DOHH2 (cell line): ENCODE measurements at regions not wholly inside any gene's neighbourhood (a gene's known extent, or its start where the extent isn't known, plus 50 kb on each side); places are given as distances from the start of the nearest gene placed in this dataset.

Experiments
- H3F3A ChIP-seq: fragments of 200-600 bp; sonication (generic), shearing (Covaris generic); 2 replicates; pipeline ENCODE4 v1.6.0; 2016; ENCODE audit warnings: antibody characterized with exemption, mild to moderate bottlenecking; ENCODE audit not compliant: control insufficient read depth, insufficient read depth
- H3K27ac ChIP-seq: fragments of 200-600 bp; sonication (generic); 2 replicates; pipeline ENCODE4 v1.5.1; 2014; ENCODE audit warnings: low read depth, mild to moderate bottlenecking, low read length, moderate library complexity
- H3K27me3 ChIP-seq: fragments of 200-600 bp; sonication (generic); 2 replicates; pipeline ENCODE4 v1.6.1; 2014; ENCODE audit warnings: mild to moderate bottlenecking, low read length, mixed read lengths; ENCODE audit not compliant: control insufficient read depth
- H3K36me3 ChIP-seq: fragments of 200-600 bp; sonication (generic); 2 replicates; pipeline ENCODE4 v1.6.1; 2014; ENCODE audit warnings: mild to moderate bottlenecking, low read length, moderate library complexity, mixed read lengths; ENCODE audit not compliant: control insufficient read depth
- H3K4me1 ChIP-seq: fragments of 200-600 bp; sonication (generic); 2 replicates; pipeline ENCODE4 v1.6.1; 2014; ENCODE audit warnings: mild to moderate bottlenecking, low read length, mixed read lengths; ENCODE audit not compliant: control insufficient read depth
- H3K4me2 ChIP-seq: fragments of 200-600 bp; sonication (generic); 2 replicates; pipeline ENCODE4 v1.6.0; 2014; ENCODE audit warnings: mild to moderate bottlenecking, low read length, moderate library complexity
- H3K4me3 ChIP-seq: fragments of 200-600 bp; sonication (generic); 2 replicates; pipeline ENCODE4 v1.5.1; 2014; ENCODE audit warnings: mild to moderate bottlenecking, low read length, mixed read lengths
- H3K79me2 ChIP-seq: fragments of 200-600 bp; sonication (generic); 2 replicates; pipeline ENCODE4 v1.6.1; 2014; ENCODE audit warnings: mild to moderate bottlenecking, low read length, mixed read lengths; ENCODE audit not compliant: control insufficient read depth
- H3K9me2 ChIP-seq: fragments of 200-600 bp; sonication (generic); replicated peaks from 2 replicates; pipeline ENCODE4 v1.6.1; 2014; ENCODE audit warnings: mild to moderate bottlenecking, low read length, mixed read lengths; ENCODE audit not compliant: control insufficient read depth
- H3K9me3 ChIP-seq: fragments of 200-600 bp; sonication (generic); 2 replicates; pipeline ENCODE4 v1.6.1; 2014; ENCODE audit warnings: antibody characterized with exemption, low read length, mixed read lengths; ENCODE audit not compliant: control insufficient read depth, insufficient read depth
- H4K20me1 ChIP-seq: fragments of 200-600 bp; sonication (generic); 2 replicates; pipeline ENCODE4 v1.6.0; 2014; ENCODE audit warnings: low read depth, mild to moderate bottlenecking, antibody characterized with exemption, low read length, moderate library complexity; ENCODE audit not compliant: control insufficient read depth, insufficient read depth
- CTCF ChIP-seq: fragments of 200-600 bp; sonication (generic); IDR thresholded peaks from one replicate; pipeline ENCODE4 v1.5.1; 2014; ENCODE audit warnings: antibody characterized with exemption, mild to moderate bottlenecking, low read depth, low read length; ENCODE audit not compliant: poor library complexity, severe bottlenecking
- EZH2phosphoT487 ChIP-seq: fragments of 200-600 bp; sonication (generic); IDR thresholded peaks from 2 replicates; pipeline ENCODE4 v1.6.1; 2017; ENCODE audit warnings: borderline replicate concordance, mild to moderate bottlenecking, antibody characterized with exemption, low read length, moderate library complexity, mixed read lengths

DNA sequence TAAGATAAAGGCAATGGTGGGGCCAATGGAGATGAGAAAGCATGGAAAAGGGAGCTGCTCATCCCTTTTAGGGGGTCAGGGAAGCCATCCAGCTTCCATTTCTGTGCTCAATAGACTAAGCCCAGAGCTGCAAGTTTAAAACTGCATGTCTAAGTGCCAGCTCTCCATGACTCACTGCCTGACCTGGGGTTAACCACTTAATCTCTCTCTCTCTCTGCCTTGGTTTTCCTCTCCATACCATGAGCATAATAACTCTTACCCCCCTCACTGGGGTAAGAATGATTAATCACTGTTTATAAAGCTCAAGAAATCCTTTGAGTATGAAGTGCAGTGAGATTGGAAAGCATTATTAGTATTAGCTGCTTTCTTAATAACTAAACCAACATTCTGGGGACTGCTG, 1382.4 kb upstream of the WWC1 start:
- no peaks in the 10 kb centered on the region for H3K4me1 ChIP-seq
- TF ChIP-seq EZH2phosphoT487 (no peak), CTCF (no peak)

GRCh38 chr5:166909926-166910325, 1381.5 kb upstream of the WWC1 start:
- Histone ChIP-seq H3K27ac (no peak overlapping the region), H3K36me3 (no peaks in the 10 kb centered on the region), H3K27me3 (no peaks in the 10 kb centered on the region), H3K4me1 (no peaks in the 10 kb centered on the region), H3K9me3 (no peaks in the 10 kb centered on the region), H3K9me2 (no peaks in the 10 kb centered on the region), H3F3A (no peaks in the 10 kb centered on the region), H3K79me2 (no peaks in the 10 kb centered on the region), H3K4me2 (no peak overlapping the region), H4K20me1 (no peaks in the 10 kb centered on the region), H3K4me3 (no peak overlapping the region)
- no peak for TF ChIP-seq CTCF
- no peak for TF ChIP-seq EZH2phosphoT487

More for the DNA sequence above, 1382.4 kb upstream of the WWC1 start:
- no peaks in the 10 kb centered on the region for H3K36me3 ChIP-seq
- H3K4me3 ChIP-seq, result no peak overlapping the region
- H3K4me2 ChIP-seq, result no peak overlapping the region
- no peaks in the 10 kb centered on the region for H3K27me3 ChIP-seq
- no peak overlapping the region for H3K27ac ChIP-seq
- no peaks in the 10 kb centered on the region for H3K9me3 ChIP-seq
- H4K20me1 ChIP-seq, result no peaks in the 10 kb centered on the region
- H3K79me2 ChIP-seq, result no peaks in the 10 kb centered on the region
- H3K9me2 ChIP-seq, result no peaks in the 10 kb centered on the region
- H3F3A ChIP-seq, result no peaks in the 10 kb centered on the region

- Histone ChIP-seq H3K9me3 (no peaks in the 10 kb centered on the region), H3K4me1 (no peaks in the 10 kb centered on the region), H4K20me1 (no peaks in the 10 kb centered on the region), H3K79me2 (no peaks in the 10 kb centered on the region), H3K4me3 (no peak overlapping the region), H3K27ac (no peak overlapping the region), H3K9me2 (no peaks in the 10 kb centered on the region), H3K27me3 (no peaks in the 10 kb centered on the region), H3K36me3 (no peaks in the 10 kb centered on the region), H3K4me2 (no peak overlapping the region), H3F3A (no peaks in the 10 kb centered on the region)
- no peak for TF ChIP-seq EZH2phosphoT487
- no peak for TF ChIP-seq CTCF
Measured at GRCh38 chr5:166910995-166911394, 1380.5 kb upstream of the WWC1 start.

- no peaks in the 10 kb centered on the region for H3K9me3 ChIP-seq
- H3K4me3 ChIP-seq, result no peak overlapping the region
- H3K4me1 ChIP-seq, result no peaks in the 10 kb centered on the region
- H3K79me2 ChIP-seq, result no peaks in the 10 kb centered on the region
- H3K4me2 ChIP-seq, result no peak overlapping the region
- H3K9me2 ChIP-seq, result no peaks in the 10 kb centered on the region
- TF ChIP-seq EZH2phosphoT487 (no peak), CTCF (no peak)
- H3K27ac ChIP-seq, result no peak overlapping the region
- H4K20me1 ChIP-seq, result no peaks in the 10 kb centered on the region
- H3F3A ChIP-seq, result no peaks in the 10 kb centered on the region
- H3K27me3 ChIP-seq, result no peaks in the 10 kb centered on the region
- H3K36me3 ChIP-seq, result no peaks in the 10 kb centered on the region
Measured at GRCh38 chr5:166916021-166916420, 1375.4 kb upstream of the WWC1 start.
